SJCRH30 (cell line): ENCODE measurements at regions not wholly inside any gene's neighbourhood (a gene's known extent, or its start where the extent isn't known, plus 50 kb on each side); places are given as distances from the start of the nearest gene placed in this dataset.
"Not testable (repeated sequence)": the region's sequence is repeated elsewhere in the genome, so short reads cannot be mapped to it uniquely, and the experiment has no call there.

Experiments used
- DNase-seq, 2 experiments: peaks; one replicate each; pipeline ENCODE4 v3.0.0-alpha.2; 2015 to 2020
- H3K27ac ChIP-seq: fragments of 250-450 bp; sonication (Bioruptor Pico); 2 replicates; pipeline ENCODE4 v1.5.1; 2020; ENCODE audit warnings: mild to moderate bottlenecking, moderate library complexity
- H3K27me3 ChIP-seq: fragments of 250-450 bp; sonication (Bioruptor Pico); 2 replicates; pipeline ENCODE4 v1.5.1; 2020; ENCODE audit warnings: mild to moderate bottlenecking, moderate library complexity
- H3K36me3 ChIP-seq: fragments of 250-450 bp; sonication (Bioruptor Pico); 2 replicates; pipeline ENCODE4 v1.5.1; 2020; ENCODE audit warnings: mild to moderate bottlenecking, moderate library complexity
- H3K4me1 ChIP-seq: fragments of 250-450 bp; sonication (Bioruptor Pico); 2 replicates; pipeline ENCODE4 v1.5.1; 2020; ENCODE audit warnings: mild to moderate bottlenecking, moderate library complexity
- H3K4me3 ChIP-seq: fragments of 250-450 bp; sonication (Bioruptor Pico); 2 replicates; pipeline ENCODE4 v1.5.1; 2020; ENCODE audit warnings: mild to moderate bottlenecking, moderate library complexity
- H3K9me3 ChIP-seq: fragments of 250-450 bp; sonication (Bioruptor Pico); replicated peaks from 2 replicates; pipeline ENCODE4 v1.5.1; 2020; ENCODE audit warnings: mild to moderate bottlenecking, moderate library complexity

GRCh38 chrX:120740072-120740471 is 110.2 kb upstream of the C1GALT1C1 start:
- no peak for DNase-seq
- Histone ChIP-seq H3K4me1 (no peaks in the 10 kb centered on the region), H3K36me3 (no peaks in the 10 kb centered on the region), H3K27ac (no peak overlapping the region), H3K9me3 (no peaks in the 10 kb centered on the region), H3K4me3 (no peak overlapping the region), H3K27me3 (no peaks in the 10 kb centered on the region)

GRCh38 chrX:120739300-120739699 is 109.4 kb upstream of the C1GALT1C1 start:
- Histone ChIP-seq H3K4me3 (no peak overlapping the region), H3K4me1 (no peaks in the 10 kb centered on the region), H3K27ac (no peak overlapping the region), H3K36me3 (no peaks in the 10 kb centered on the region), H3K27me3 (no peaks in the 10 kb centered on the region), H3K9me3 (no peaks in the 10 kb centered on the region)
- no peak for DNase-seq

GRCh38 chrX:120736989-120737388 is 107.1 kb upstream of the C1GALT1C1 start:
- H3K27me3 ChIP-seq = no peaks in the 10 kb centered on the region
- H3K27ac ChIP-seq = no peak overlapping the region
- no peak overlapping the region for H3K4me3 ChIP-seq
- H3K36me3 ChIP-seq = no peaks in the 10 kb centered on the region
- no peak for DNase-seq
- no peaks in the 10 kb centered on the region for H3K4me1 ChIP-seq
- H3K9me3 ChIP-seq = no peaks in the 10 kb centered on the region

- Histone ChIP-seq H3K4me1 (no peaks in the 10 kb centered on the region), H3K4me3 (no peak overlapping the region), H3K27me3 (no peaks in the 10 kb centered on the region), H3K9me3 (no peaks in the 10 kb centered on the region), H3K27ac (no peak overlapping the region), H3K36me3 (no peaks in the 10 kb centered on the region)
- DNase-seq = no peak
These were observed 106.1 kb upstream of the C1GALT1C1 start for GRCh38 chrX:120735966-120736365.

DNA sequence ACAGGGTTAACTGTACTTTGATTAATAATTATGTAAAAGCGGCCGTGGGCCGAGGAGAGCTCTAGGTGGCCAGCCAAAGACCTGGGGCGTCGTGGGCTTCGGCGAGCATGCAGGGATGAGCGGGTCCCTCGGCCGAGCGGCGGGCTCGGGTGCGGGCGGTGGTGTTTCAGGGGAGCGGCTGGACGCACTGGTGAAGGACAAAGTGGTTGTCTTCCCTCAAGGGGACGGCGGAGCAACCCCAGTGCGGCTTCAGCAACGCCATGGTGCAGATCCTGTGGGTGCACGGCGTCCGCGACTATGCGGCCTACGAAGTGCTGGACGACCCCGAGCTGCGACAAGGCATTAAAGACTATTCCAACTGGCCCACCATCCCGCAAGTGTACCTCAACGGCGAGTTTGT is 103.0 kb upstream of the C1GALT1C1 start:
- Histone ChIP-seq H3K9me3 (no peaks in the 10 kb centered on the region), H3K4me1 (no peaks in the 10 kb centered on the region), H3K36me3 (no peaks in the 10 kb centered on the region), H3K4me3 (no peak overlapping the region), H3K27me3 (no peaks in the 10 kb centered on the region), H3K27ac (no peak overlapping the region)
- no peak for DNase-seq

- Histone ChIP-seq H3K4me3 (no peak overlapping the region), H3K27me3 (no peaks in the 10 kb centered on the region), H3K9me3 (no peaks in the 10 kb centered on the region), H3K4me1 (no peaks in the 10 kb centered on the region), H3K36me3 (no peaks in the 10 kb centered on the region), H3K27ac (no peak overlapping the region)
- no peak for DNase-seq
These were observed 102.6 kb upstream of the C1GALT1C1 start for GRCh38 chrX:120732461-120732860.

DNA sequence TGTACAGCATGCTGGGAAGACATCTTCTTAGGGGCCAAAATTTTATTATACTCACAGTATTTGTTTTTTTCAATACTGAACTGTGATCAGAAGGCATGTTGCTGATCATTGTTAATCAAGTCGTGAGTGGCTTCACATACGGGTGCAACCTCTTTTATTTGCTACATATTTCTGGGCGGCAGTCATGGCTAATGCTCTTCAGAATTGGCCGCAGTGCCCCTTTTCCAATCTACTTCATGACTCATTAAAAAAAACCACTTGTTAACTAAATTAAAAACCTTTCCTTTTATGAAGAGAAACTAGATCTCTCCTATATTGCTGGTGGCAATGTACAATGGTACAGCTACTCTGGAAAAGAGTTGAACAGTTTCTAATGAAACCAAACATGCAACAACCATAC is 101.5 kb upstream of the C1GALT1C1 start:
- H3K36me3 ChIP-seq = no peaks in the 10 kb centered on the region
- no peaks in the 10 kb centered on the region for H3K4me1 ChIP-seq
- H3K4me3 ChIP-seq = no peak overlapping the region
- H3K9me3 ChIP-seq = no peaks in the 10 kb centered on the region
- H3K27me3 ChIP-seq = no peaks in the 10 kb centered on the region
- H3K27ac ChIP-seq = no peak overlapping the region
- no peak for DNase-seq

DNA sequence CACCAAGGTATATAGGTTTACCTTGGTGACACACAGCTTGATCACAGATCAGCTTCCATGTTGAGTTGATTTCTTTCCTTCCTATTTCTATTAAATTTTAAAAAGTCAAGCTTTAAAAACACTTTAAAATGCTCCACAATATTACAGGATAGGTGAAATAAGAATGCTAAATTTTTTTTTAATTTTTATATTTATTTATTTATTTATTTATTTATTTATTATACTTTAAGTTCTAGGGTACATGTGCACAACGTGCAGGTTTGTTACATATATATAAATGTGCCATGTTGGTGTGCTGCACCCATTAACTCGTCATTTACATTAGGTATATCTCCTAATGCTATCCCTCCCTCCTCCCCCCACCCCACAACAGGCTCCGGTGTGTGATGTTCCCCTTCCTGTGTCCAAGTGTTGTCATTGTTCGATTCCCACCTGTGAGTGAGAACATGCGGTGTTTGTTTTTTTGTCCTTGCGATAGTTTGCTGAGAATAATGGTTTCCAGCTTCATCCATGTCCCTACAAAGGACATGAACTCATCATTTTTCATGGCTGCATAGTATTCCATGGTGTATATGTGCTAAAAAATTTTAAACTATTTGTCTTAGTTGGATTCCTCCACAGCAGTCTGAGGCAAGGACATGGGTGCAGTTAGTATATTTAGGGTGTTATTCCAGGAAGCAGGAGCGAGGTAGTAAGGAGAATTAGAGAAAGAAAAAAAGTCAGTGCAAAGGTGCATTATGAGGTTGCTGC is 99.8 kb upstream of the C1GALT1C1 start:
- H3K36me3 ChIP-seq, H3K4me1 ChIP-seq, H3K4me3 ChIP-seq, DNase-seq, H3K27ac ChIP-seq, H3K27me3 ChIP-seq, H3K9me3 ChIP-seq: not testable (repeated sequence)

DNA sequence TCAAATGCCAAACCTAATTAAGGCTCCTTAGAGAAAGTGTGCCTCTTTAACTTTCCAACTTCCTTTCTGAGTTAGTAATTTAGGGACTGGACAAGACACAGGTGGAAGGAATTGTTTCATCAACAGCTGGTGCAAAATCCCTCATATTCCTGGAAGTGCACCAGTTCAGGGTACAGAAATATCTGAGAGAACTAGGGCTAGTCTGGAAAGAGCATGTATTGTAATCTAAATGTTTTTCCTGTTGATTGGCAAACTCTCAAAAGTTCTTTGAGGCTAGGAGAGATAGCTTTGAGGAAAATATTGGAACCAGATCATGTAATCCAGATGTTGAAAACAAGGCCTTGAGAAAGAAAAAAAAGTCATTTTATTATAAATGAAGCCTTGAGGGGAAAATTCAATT is 98.1 kb upstream of the C1GALT1C1 start:
- no peaks in the 10 kb centered on the region for H3K9me3 ChIP-seq
- H3K4me1 ChIP-seq = no peaks in the 10 kb centered on the region
- no peak overlapping the region for H3K27ac ChIP-seq
- DNase-seq = no peak
- no peaks in the 10 kb centered on the region for H3K27me3 ChIP-seq
- no peaks in the 10 kb centered on the region for H3K36me3 ChIP-seq
- no peak overlapping the region for H3K4me3 ChIP-seq

GRCh38 chrX:120727452-120727851 is 97.6 kb upstream of the C1GALT1C1 start:
- no peaks in the 10 kb centered on the region for H3K27me3 ChIP-seq
- no peaks in the 10 kb centered on the region for H3K4me1 ChIP-seq
- no peak overlapping the region for H3K27ac ChIP-seq
- no peak overlapping the region for H3K4me3 ChIP-seq
- no peaks in the 10 kb centered on the region for H3K9me3 ChIP-seq
- H3K36me3 ChIP-seq = no peaks in the 10 kb centered on the region
- DNase-seq = no peak

- DNase-seq = no peak
- Histone ChIP-seq H3K36me3 (no peaks in the 10 kb centered on the region), H3K27ac (no peak overlapping the region), H3K4me1 (no peaks in the 10 kb centered on the region), H3K27me3 (no peaks in the 10 kb centered on the region), H3K4me3 (no peak overlapping the region), H3K9me3 (no peaks in the 10 kb centered on the region)
These were observed 96.4 kb upstream of the C1GALT1C1 start for GRCh38 chrX:120726294-120726693.

GRCh38 chrX:120725874-120726273 is 96.0 kb upstream of the C1GALT1C1 start:
- Histone ChIP-seq H3K36me3 (no peaks in the 10 kb centered on the region), H3K4me3 (no peak overlapping the region), H3K9me3 (no peaks in the 10 kb centered on the region), H3K27ac (no peak overlapping the region), H3K4me1 (no peaks in the 10 kb centered on the region), H3K27me3 (no peaks in the 10 kb centered on the region)
- no peak for DNase-seq

- Histone ChIP-seq H3K36me3 (no peaks in the 10 kb centered on the region), H3K4me3 (no peak overlapping the region), H3K9me3 (no peaks in the 10 kb centered on the region), H3K4me1 (no peaks in the 10 kb centered on the region), H3K27me3 (no peaks in the 10 kb centered on the region), H3K27ac (no peak overlapping the region)
- no peak for DNase-seq
These were observed 89.8 kb upstream of the C1GALT1C1 start for GRCh38 chrX:120719622-120720021.

- no peaks in the 10 kb centered on the region for H3K9me3 ChIP-seq
- DNase-seq = no peak
- H3K36me3 ChIP-seq = no peaks in the 10 kb centered on the region
- H3K27me3 ChIP-seq = no peaks in the 10 kb centered on the region
- no peaks in the 10 kb centered on the region for H3K4me1 ChIP-seq
- H3K27ac ChIP-seq = no peak overlapping the region
- no peak overlapping the region for H3K4me3 ChIP-seq
These were observed 89.1 kb upstream of the C1GALT1C1 start for GRCh38 chrX:120718969-120719368.

DNA sequence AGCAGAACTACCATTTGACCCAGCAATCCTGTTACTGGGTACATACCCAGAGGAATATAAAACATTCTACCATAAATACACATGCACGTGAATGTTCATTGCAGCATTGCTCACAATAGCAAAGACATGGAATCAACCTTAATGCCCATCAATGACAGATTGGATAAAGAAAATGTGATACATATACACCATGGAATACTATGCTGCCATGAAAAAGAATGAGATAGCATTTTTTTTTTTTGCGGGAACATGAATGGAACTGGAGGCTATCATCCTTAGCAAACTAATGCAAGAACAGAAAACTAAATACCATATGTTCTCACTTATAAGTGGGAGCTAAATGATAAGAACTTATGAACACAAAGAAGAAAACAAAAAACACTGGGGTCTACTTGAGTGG is 72.5 kb upstream of the C1GALT1C1 start:
- not testable (repeated sequence) for H3K9me3 ChIP-seq, DNase-seq, H3K27ac ChIP-seq, H3K36me3 ChIP-seq, H3K4me1 ChIP-seq, H3K4me3 ChIP-seq, H3K27me3 ChIP-seq

GRCh38 chrX:120697053-120697452 is 67.2 kb upstream of the C1GALT1C1 start:
- Histone ChIP-seq H3K27me3 (no peaks in the 10 kb centered on the region), H3K36me3 (no peaks in the 10 kb centered on the region), H3K4me3 (no peak overlapping the region), H3K4me1 (no peaks in the 10 kb centered on the region), H3K9me3 (no peaks in the 10 kb centered on the region), H3K27ac (no peak overlapping the region)
- no peak for DNase-seq
